Omental fat pad (tissue), 3 donors: ENCODE measurements at regions not wholly inside any gene's neighbourhood (a gene's known extent, or its start where the extent isn't known, plus 50 kb on each side); places are given as distances from the start of the nearest gene placed in this dataset.

Experiments used
- ATAC-seq: fragments of 150-250 bp; one replicate; pipeline ENCODE4 v1.9.1; 2016; ENCODE audit warnings: mild to moderate bottlenecking, moderate library complexity; ENCODE audit not compliant: low FRiP score
- DNase-seq: peaks from one replicate; pipeline ENCODE4 v3.0.0-alpha.2; 2019; ENCODE audit warnings: low spot score
- TF ChIP-seq, protein P1 (sequence below), 3 donors: fragments of 450-650 bp; IDR thresholded peaks; one replicate each; pipeline ENCODE4 v1.5.1; 2016 to 2017; ENCODE audit warnings: antibody characterized with exemption in 3 of 3, mild to moderate bottlenecking in 3 of 3, moderate library complexity in 2 of 3

DNA sequence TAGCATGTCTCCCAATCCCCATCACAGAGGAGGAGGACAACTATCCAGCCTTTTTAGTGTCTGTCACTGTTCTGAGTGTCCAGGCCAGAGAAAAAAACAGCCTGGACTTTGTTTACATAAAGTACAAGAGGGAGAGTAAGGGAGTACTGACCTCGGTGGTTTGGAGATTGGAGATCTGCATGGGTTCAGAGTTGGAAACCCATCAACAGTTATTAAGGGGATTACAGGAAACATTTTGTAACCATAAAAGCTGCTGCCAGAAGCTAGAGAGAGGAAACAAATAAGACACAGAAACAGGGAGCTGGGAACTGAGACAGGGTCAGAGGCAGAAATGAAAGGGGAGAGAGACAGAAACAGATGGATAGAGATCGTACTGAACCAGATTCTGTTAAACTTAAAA lies 131.5 kb upstream of the CTTNBP2NL start:
- TF ChIP-seq, protein P1, sequence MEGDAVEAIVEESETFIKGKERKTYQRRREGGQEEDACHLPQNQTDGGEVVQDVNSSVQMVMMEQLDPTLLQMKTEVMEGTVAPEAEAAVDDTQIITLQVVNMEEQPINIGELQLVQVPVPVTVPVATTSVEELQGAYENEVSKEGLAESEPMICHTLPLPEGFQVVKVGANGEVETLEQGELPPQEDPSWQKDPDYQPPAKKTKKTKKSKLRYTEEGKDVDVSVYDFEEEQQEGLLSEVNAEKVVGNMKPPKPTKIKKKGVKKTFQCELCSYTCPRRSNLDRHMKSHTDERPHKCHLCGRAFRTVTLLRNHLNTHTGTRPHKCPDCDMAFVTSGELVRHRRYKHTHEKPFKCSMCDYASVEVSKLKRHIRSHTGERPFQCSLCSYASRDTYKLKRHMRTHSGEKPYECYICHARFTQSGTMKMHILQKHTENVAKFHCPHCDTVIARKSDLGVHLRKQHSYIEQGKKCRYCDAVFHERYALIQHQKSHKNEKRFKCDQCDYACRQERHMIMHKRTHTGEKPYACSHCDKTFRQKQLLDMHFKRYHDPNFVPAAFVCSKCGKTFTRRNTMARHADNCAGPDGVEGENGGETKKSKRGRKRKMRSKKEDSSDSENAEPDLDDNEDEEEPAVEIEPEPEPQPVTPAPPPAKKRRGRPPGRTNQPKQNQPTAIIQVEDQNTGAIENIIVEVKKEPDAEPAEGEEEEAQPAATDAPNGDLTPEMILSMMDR (IDR thresholded peaks at IDR 0.05), result no peak
- ATAC-seq (no peak), DNase-seq (no peak)

DNA sequence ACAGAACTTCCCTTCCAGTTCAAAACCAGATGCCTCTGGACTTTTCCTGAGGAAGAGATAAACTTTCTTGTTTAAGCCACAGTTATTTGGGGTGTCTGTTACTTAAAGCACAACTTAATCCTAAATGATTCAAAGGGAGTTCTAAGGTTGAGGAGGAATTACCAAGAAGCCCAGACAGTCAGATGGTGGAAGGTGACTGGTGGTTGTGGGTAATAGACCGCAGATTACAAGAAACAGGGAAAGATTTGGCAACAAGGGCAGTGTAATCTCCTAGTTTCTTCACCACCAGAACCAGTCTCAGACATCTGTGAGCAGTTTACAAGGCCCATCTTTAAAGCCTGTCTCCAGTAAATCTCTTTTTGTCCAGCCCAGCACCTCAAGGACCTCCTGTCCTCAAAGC lies 130.1 kb upstream of the CTTNBP2NL start:
- ATAC-seq, result no peak
- DNase-seq, result no peak
- TF ChIP-seq, protein P1 (IDR thresholded peaks at IDR 0.05), result no peak

DNA sequence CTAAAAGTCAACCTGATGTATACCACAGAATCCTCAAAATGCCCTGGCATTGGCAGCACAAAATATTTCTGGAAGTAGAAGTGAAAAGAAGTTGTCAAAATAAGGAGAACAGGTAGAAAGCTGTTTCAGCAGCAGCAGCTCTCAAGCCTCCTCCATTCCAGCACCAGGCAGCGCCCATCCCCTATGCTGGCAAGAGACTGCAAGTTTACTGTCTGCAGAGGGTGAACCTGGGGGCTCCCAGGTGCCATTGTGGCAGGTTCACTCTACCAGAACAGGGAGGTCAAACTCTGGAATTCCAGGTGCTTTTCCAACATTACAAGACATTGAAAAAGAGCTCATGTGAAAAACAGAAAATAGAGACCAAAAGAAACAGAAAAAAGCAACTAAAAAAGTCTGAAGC lies 128.8 kb upstream of the CTTNBP2NL start:
- TF ChIP-seq, protein P1 (IDR thresholded peaks at IDR 0.05), result no peak

DNA sequence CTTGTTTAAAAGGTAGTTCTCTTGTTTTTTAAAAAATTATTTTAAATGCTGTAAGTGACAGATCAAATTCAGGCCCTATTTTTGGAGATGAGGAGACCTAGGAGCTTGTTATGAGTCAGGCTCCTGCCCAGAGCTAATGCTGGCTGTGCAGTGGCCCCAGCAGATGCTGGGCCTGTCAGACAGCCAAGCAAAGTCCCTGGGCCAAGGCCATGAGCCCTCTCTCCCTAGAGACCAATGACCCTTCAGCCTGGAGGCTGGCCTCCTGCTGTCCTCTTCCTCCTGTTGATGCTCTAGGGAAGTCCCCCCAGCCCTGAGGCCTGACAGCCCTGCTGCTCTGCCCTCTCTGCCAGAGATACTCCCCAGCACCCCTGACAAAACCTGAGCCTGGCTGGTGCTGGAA lies 128.1 kb upstream of the CTTNBP2NL start:
- ATAC-seq (no peak), DNase-seq (no peak)
- TF ChIP-seq, protein P1 (IDR thresholded peaks at IDR 0.05), result no peak

More for the DNA sequence above, 128.8 kb upstream of the CTTNBP2NL start:
- ATAC-seq (no peak), DNase-seq (no peak)

DNA sequence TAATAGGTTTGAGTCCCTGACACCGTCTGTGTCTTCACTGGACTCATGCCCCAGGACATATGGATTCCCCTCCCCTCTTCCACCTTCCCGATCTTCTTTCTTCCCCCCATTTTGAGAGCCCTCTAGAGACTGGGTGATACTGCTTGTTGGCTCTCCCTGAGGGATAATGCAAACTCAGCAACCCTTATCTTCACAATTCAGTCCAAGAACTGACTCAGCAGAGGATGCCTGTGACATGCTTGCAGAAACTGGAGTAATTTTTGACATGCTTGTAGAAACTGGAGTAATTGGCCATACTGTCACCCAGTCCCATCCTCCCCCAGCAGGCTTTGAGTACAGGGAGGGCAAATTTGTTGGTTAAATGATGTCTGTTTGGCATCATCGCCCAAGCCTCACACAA lies 127.6 kb upstream of the CTTNBP2NL start:
- DNase-seq (no peak), ATAC-seq (peak; percentile 36)
- TF ChIP-seq, protein P1 (IDR thresholded peaks at IDR 0.05), result no peak

DNA sequence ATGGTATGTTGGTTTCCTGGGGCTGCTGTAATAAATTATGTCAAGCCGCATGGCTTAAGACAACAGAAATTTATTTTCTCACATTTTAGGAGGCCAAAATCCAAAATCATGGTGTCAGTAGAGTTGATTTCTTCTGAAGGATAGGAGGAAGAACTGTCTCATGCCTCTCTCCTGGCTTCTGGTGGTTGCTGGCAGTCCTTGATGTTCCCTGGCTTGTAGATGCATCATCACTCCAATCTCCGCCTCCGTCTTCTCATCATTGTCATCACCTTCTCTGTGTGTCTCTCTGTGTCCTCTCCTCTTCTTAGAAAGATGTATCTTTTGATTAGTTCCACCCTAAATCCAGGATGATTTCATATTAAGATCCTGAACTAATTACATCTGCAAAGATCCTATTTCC lies 124.7 kb upstream of the CTTNBP2NL start:
- ATAC-seq, result no peak
- TF ChIP-seq, protein P1 (IDR thresholded peaks at IDR 0.05), result no peak
- DNase-seq, result no peak

DNA sequence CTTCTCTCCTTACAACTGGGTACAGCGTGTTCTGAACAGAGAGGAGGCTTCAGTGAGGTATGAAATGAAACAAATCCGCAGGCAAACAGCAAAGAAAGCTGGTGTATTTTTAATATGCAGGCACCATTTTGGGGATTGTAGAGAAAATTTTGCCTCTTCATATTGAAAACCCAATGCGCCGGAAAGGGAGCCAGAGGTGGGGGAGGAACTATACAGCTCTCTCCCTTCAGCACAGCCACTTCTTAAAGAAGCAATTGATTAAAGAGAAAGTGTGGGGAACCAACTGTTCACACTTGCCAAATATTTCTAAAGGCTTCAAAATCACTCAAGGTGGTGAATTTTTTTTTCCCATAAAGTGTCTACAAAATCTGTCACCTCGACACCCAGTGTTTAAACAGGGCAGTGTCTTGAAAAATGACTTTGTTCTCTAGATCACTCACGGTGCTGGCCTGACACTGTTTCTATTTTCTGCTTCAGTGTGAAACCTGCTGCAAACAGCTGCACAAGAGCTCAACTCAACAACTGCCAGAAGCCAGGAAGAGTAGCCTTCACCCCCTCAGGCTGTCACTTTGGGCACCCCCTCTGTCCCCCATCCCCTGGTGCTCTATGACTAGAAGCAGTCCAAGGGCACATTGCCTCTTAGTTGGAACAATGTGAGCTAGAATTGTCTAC lies 123.8 kb upstream of the CTTNBP2NL start:
- no peak for ATAC-seq
- TF ChIP-seq, protein P1 (IDR thresholded peaks at IDR 0.05), result no peak
- DNase-seq, result no peak
